ENCODE measurements at regions not wholly inside any gene's neighbourhood (a gene's known extent, or its start where the extent isn't known, plus 50 kb on each side); places are given as distances from the start of the nearest gene placed in this dataset.

- no peak overlapping the region for H3K4me3 ChIP-seq (ENCODE audit: low read depth, low read length)
- no peak for TF ChIP-seq CTCF (IDR thresholded peaks at IDR 0.05; ENCODE audit: insufficient read depth, low read length, severe bottlenecking)
- no peaks in the 10 kb centered on the region for H3K36me3 ChIP-seq (ENCODE audit: control insufficient read depth, insufficient read depth, low read length)
- DNase-seq (ENCODE audit: low read depth): no peak
- FAIRE-seq: no peak
- peaks cover 9% of the 10 kb centered on the region for H3K27me3 ChIP-seq (ENCODE audit: control insufficient read depth, insufficient read depth, low read length)
Observed at GRCh38 chr20:60088236-60088635, 130.0 kb downstream of the CDH26 start.

GRCh38 chr20:60090631-60091030 lies 132.4 kb downstream of the CDH26 start:
- H3K36me3 ChIP-seq (ENCODE audit: control insufficient read depth, insufficient read depth, low read length): no peaks in the 10 kb centered on the region
- DNase-seq (ENCODE audit: low read depth) (no peak), FAIRE-seq (no peak)
- H3K27me3 ChIP-seq (ENCODE audit: control insufficient read depth, insufficient read depth, low read length): peaks cover 5% of the 10 kb centered on the region
- no peak overlapping the region for H3K4me3 ChIP-seq (ENCODE audit: low read depth, low read length)
- TF ChIP-seq CTCF (IDR thresholded peaks at IDR 0.05; ENCODE audit: insufficient read depth, low read length, severe bottlenecking): no peak

- no peak for TF ChIP-seq CTCF (IDR thresholded peaks at IDR 0.05; ENCODE audit: insufficient read depth, low read length, severe bottlenecking)
- FAIRE-seq (no peak), DNase-seq (ENCODE audit: low read depth) (no peak)
- Histone ChIP-seq H3K36me3 (ENCODE audit: control insufficient read depth, insufficient read depth, low read length) (no peaks in the 10 kb centered on the region), H3K27me3 (ENCODE audit: control insufficient read depth, insufficient read depth, low read length) (peaks cover 5% of the 10 kb centered on the region), H3K4me3 (ENCODE audit: low read depth, low read length) (no peak overlapping the region)
Observed at GRCh38 chr20:60091305-60091704, 133.1 kb downstream of the CDH26 start.

GRCh38 chr20:60091861-60092260 lies 133.6 kb downstream of the CDH26 start:
- no peak overlapping the region for H3K4me3 ChIP-seq (ENCODE audit: low read depth, low read length)
- peaks cover 5% of the 10 kb centered on the region for H3K27me3 ChIP-seq (ENCODE audit: control insufficient read depth, insufficient read depth, low read length)
- H3K36me3 ChIP-seq (ENCODE audit: control insufficient read depth, insufficient read depth, low read length): no peaks in the 10 kb centered on the region
- FAIRE-seq (no peak), DNase-seq (ENCODE audit: low read depth) (no peak)
- no peak for TF ChIP-seq CTCF (IDR thresholded peaks at IDR 0.05; ENCODE audit: insufficient read depth, low read length, severe bottlenecking)

- TF ChIP-seq CTCF (IDR thresholded peaks at IDR 0.05; ENCODE audit: insufficient read depth, low read length, severe bottlenecking): no peak
- DNase-seq (ENCODE audit: low read depth) (no peak), FAIRE-seq (no peak)
- H3K36me3 ChIP-seq (ENCODE audit: control insufficient read depth, insufficient read depth, low read length): no peaks in the 10 kb centered on the region
- H3K4me3 ChIP-seq (ENCODE audit: low read depth, low read length): no peak overlapping the region
- H3K27me3 ChIP-seq (ENCODE audit: control insufficient read depth, insufficient read depth, low read length): peaks cover 3% of the 10 kb centered on the region
Observed at GRCh38 chr20:60092729-60093128, 134.5 kb downstream of the CDH26 start.

- DNase-seq (ENCODE audit: low read depth) (no peak), FAIRE-seq (no peak)
- Histone ChIP-seq H3K4me3 (ENCODE audit: low read depth, low read length) (no peak overlapping the region), H3K27me3 (ENCODE audit: control insufficient read depth, insufficient read depth, low read length) (no peaks in the 10 kb centered on the region), H3K36me3 (ENCODE audit: control insufficient read depth, insufficient read depth, low read length) (no peaks in the 10 kb centered on the region)
- TF ChIP-seq CTCF (IDR thresholded peaks at IDR 0.05; ENCODE audit: insufficient read depth, low read length, severe bottlenecking): no peak
Observed at GRCh38 chr20:60095456-60095855, 137.2 kb downstream of the CDH26 start.
